Stimulated activated memory B cell treated with anti-CD40 and anti-IgM and Interleukin-4, amounts not matched to agents 10 μg/mL and 1 μg/mL and 100 μg/mL, for 72 hours (primary cell): ENCODE measurements at regions not wholly inside any gene's neighbourhood (a gene's known extent, or its start where the extent isn't known, plus 50 kb on each side); places are given as distances from the start of the nearest gene placed in this dataset.
"Not testable (repeated sequence)": the region's sequence is repeated elsewhere in the genome, so short reads cannot be mapped to it uniquely, and the experiment has no call there.

Experiments
- ATAC-seq: fragments of 150-1000 bp; cut with Tn5 transposase; 2 replicates; pipeline ENCODE4 v1.10.0; 2021
- H3K27ac Mint-ChIP-seq: one replicate; pipeline ENCODE4 v1.8.0; 2022; ENCODE audit warnings: mild to moderate bottlenecking, mixed read lengths
- H3K27me3 Mint-ChIP-seq: one replicate; pipeline ENCODE4 v1.8.0; 2022; ENCODE audit warnings: mixed read lengths
- H3K36me3 Mint-ChIP-seq: one replicate; pipeline ENCODE4 v1.8.0; 2022; ENCODE audit warnings: mixed read lengths
- H3K4me1 Mint-ChIP-seq: one replicate; pipeline ENCODE4 v1.8.0; 2022; ENCODE audit warnings: mixed read lengths
- H3K4me3 Mint-ChIP-seq: one replicate; pipeline ENCODE4 v1.8.0; 2022; ENCODE audit warnings: mild to moderate bottlenecking, moderate library complexity, mixed read lengths
- H3K9me3 Mint-ChIP-seq: one replicate; pipeline ENCODE4 v1.8.0; 2022; ENCODE audit warnings: mixed read lengths

DNA sequence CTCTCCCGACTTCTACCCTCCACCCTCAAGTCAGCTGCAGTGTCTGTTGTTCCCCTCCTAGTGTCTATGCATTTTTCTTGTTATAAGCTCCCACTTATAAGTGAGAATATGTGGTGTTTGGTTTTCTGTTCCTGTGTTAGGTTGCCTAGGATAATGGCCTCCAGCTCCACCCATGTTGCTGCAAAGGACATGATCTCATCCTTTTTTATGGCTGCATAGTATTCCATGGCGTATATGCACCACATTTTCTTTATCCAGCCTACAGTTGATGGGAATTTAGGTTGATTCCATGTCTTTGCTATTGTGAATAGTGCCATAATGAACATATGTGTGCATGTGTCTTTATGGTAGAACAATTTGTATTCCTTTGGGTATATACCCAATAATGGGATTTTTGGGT lies 80.7 kb downstream of the SPTSSA start:
- H3K4me1 Mint-ChIP-seq, H3K27ac Mint-ChIP-seq, ATAC-seq, H3K36me3 Mint-ChIP-seq, H3K4me3 Mint-ChIP-seq, H3K9me3 Mint-ChIP-seq: not testable (repeated sequence)
- H3K27me3 Mint-ChIP-seq = peaks cover 19% of the 10 kb centered on the region

DNA sequence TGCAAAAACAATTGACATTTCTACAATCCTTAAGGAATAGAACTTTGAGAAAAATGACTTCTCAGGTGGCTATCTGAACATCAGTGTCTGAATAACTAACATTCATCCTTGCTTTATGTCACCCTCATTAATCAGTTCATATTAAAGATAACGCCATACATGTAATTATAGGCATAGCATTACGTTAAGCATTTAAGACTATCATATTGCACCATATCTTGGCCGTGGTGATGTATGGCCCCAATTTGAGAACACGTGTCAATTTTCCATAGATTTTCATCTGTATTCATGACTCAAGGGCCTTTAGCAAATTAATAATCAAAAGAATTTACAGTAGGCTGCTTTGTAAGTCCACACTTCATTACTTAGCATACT lies 81.6 kb downstream of the SPTSSA start:
- H3K4me3 Mint-ChIP-seq = no peak overlapping the region
- no peak overlapping the region for H3K27ac Mint-ChIP-seq
- H3K36me3 Mint-ChIP-seq = no peaks in the 10 kb centered on the region
- no peaks in the 10 kb centered on the region for H3K9me3 Mint-ChIP-seq
- no peak for ATAC-seq
- H3K27me3 Mint-ChIP-seq = peaks cover 16% of the 10 kb centered on the region
- no peaks in the 10 kb centered on the region for H3K4me1 Mint-ChIP-seq

DNA sequence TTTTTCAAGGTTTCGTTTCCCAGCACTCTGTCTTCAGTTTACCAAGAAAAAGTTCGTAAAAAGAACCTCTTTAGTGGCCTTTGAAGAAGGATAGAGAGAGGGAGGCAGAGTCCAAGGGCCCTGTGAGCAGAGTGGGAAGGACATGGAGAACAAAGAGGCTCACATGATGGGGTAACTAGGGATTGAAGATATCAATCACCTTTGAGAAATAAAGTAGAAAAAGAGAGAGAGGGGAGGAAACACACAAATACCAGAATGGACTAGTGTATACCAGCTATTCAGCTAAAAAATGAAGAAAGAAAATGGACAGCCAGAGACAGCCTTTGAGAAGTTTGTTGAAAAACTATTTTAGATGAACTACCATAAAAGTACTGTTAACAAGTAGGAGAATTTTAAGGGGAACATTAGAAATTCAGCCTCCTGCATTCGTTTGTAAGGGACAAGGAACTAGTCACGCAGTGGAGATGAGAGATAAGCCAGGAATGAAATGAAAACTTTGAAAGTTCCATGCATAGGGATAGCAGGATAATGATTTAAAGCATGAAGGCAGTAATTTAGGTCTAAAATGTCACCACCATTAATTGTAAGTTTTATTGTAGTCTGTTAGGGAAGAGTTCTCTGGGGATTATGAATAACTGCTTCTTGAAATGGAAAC lies 82.1 kb downstream of the SPTSSA start:
- H3K27me3 Mint-ChIP-seq = peaks cover 11% of the 10 kb centered on the region
- no peaks in the 10 kb centered on the region for H3K9me3 Mint-ChIP-seq
- no peaks in the 10 kb centered on the region for H3K36me3 Mint-ChIP-seq
- H3K4me1 Mint-ChIP-seq = no peaks in the 10 kb centered on the region
- H3K4me3 Mint-ChIP-seq = no peak overlapping the region
- no peak for ATAC-seq
- H3K27ac Mint-ChIP-seq = no peak overlapping the region

DNA sequence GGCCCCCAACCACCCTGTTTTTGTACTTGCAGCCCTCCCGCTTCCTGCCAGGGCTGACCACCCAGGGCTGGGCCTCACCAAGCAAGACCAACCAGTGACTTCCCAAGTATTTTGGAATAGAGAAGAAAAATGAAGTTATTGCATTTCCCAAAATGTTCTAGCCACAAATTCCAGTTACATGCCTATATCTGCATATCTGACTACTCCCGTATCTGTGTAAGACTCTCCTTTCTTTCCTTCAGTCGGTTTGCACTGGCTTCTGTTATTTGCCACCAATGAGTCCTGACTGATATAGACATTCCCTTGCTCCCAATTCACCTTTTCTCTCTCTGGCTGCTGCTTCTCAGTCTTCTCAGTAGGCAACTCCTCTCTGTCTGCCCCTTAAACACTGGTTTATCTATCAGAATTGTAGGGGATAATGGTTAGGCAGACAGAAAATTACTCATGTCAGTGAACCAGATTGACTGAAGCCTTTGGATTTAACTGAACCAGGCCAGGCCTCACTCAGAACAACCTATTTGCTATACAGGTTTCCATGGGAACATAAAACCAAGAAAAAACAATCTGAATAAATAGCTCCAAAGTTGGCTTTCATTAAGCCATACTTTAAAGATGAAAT lies 85.3 kb downstream of the SPTSSA start:
- ATAC-seq = no peak
- H3K4me3 Mint-ChIP-seq = no peak overlapping the region
- H3K4me1 Mint-ChIP-seq = no peaks in the 10 kb centered on the region
- H3K9me3 Mint-ChIP-seq = no peaks in the 10 kb centered on the region
- H3K36me3 Mint-ChIP-seq = no peaks in the 10 kb centered on the region
- H3K27me3 Mint-ChIP-seq = no peaks in the 10 kb centered on the region
- H3K27ac Mint-ChIP-seq = no peak overlapping the region

DNA sequence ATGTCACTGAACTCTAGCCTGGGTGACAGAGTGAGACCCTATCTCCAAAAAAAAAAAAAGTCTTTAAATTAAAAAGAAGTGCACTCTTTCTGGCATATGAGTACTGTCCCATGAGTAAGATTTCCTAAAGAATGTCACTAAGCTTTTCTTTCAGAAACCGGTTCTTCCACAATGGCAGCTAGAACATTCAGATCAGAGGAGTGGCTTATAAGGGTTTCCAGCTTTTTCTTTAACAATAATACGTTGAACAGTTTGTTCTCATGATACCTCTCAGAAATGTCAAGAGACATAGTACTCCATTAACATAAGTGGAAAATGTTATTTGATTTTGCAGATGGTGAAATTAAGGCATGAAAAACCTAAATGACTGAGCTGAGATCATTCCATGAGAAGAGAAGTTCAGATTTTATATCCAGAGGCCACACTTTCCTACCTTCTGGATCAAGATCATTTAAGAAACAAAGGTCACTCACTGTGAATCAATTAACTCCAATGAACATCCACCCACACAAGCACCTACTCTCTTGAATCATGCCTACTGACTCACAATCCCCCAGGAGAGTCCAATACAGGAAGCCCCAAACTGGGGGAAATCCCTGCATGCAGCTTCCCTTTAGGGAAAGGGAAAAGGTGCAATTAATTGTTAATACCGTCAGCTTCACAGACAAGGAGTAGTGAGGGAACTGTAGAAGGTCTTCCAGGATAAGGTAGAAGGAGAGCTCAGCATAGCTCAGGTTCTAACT lies 86.9 kb downstream of the SPTSSA start:
- H3K27ac Mint-ChIP-seq = no peak overlapping the region
- no peak overlapping the region for H3K4me3 Mint-ChIP-seq
- H3K27me3 Mint-ChIP-seq = no peaks in the 10 kb centered on the region
- no peaks in the 10 kb centered on the region for H3K36me3 Mint-ChIP-seq
- no peaks in the 10 kb centered on the region for H3K4me1 Mint-ChIP-seq
- ATAC-seq = no peak
- no peaks in the 10 kb centered on the region for H3K9me3 Mint-ChIP-seq

DNA sequence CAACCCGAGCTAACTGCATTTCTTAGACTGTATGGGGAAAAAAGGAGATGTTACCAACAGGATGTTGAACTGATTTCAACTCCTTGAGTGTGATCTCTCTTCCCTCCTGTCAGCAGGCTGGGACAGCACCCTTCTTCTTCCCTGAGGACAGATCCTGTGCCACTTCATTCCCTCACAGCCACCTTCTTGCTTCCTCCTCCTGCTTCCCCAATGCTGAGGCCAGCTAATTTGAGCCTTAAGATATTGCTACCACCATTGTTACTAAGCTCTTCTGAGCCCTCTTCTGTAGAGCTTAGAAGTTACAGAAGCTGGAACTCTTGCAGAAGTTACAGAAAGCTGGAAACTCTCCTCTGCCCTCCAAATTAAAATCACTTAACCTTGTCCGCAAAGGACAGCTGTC lies 88.8 kb downstream of the SPTSSA start:
- H3K4me1 Mint-ChIP-seq = no peaks in the 10 kb centered on the region
- H3K27me3 Mint-ChIP-seq = peaks cover 11% of the 10 kb centered on the region
- H3K27ac Mint-ChIP-seq = no peak overlapping the region
- ATAC-seq = no peak
- H3K36me3 Mint-ChIP-seq = no peaks in the 10 kb centered on the region
- H3K4me3 Mint-ChIP-seq = no peak overlapping the region
- H3K9me3 Mint-ChIP-seq = no peaks in the 10 kb centered on the region

DNA sequence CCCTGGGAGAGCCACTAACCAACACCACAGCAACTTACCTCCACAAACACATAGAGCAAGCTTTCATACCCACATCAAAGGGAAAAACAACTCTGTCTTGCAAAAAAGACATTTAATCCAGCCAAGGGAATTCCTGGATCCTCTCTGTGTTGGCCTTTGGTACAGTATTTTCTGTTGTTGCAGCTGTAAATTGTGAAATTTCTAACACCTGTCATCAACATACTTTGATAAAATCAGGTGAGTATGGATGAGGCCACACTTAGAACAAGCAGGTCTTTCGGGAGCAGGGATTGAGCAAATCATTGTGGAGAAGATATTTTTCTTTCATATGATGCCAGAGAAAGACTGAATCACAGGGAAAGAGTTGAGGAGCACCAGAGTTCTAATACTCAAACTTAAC lies 89.3 kb downstream of the SPTSSA start:
- Mint-ChIP-seq H3K4me1 (no peaks in the 10 kb centered on the region), H3K27me3 (peaks cover 11% of the 10 kb centered on the region), H3K27ac (no peak overlapping the region), H3K9me3 (no peaks in the 10 kb centered on the region), H3K4me3 (no peak overlapping the region), H3K36me3 (no peaks in the 10 kb centered on the region)
- no peak for ATAC-seq

DNA sequence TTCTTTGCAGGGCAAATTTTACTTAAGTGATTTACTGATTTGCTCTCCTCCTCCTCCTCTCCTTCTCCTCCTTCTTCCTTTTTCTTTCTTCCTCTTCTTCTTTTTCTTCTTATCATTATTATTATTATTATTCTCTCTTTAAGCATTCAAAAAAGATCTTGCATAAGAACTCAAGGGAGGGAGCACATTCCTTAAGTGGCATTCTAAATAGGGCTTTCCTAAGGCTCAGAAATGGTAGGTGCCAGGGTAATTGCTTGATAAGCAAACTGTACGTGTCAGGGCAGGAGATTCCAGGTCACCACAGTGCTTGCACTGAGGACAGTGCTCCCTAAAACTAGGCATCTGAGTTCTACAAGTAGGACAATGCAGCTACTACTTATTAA lies 92.4 kb downstream of the SPTSSA start:
- H3K36me3 Mint-ChIP-seq = no peaks in the 10 kb centered on the region
- peaks cover 11% of the 10 kb centered on the region for H3K27me3 Mint-ChIP-seq
- no peaks in the 10 kb centered on the region for H3K9me3 Mint-ChIP-seq
- H3K4me3 Mint-ChIP-seq = no peak overlapping the region
- H3K27ac Mint-ChIP-seq = no peak overlapping the region
- H3K4me1 Mint-ChIP-seq = no peaks in the 10 kb centered on the region
- no peak for ATAC-seq

DNA sequence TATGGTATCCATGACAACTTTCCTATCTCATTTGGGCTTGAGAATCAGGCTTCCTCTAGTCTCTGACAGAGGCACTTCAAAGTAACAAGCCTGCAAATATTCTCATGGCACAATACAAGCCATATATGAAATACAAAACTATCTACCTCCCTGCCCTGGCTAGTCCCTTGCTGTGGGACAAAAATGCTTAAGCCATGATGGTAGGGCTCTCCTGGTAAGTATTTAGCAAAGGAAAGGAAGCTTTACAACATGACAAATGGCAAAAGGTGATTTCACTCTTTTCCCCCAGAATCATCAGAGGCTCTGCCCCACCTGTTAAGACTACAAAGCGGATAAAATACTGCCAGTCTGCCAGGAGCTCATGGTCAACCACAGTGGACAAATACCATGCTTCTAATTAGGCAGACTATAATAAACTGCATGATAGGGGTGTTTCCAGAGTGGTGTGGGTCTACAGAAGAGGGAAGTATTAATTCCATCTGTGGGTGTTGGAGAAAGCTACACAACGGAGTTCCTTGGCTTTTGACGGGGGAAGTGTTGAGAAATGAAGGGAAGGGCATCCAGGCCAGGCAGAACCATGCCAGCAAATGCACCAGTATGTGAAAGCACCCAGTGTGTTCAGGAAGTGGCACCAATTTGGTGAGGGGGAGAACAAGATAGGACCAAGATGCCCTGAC lies 92.9 kb downstream of the SPTSSA start:
- Mint-ChIP-seq H3K9me3 (no peaks in the 10 kb centered on the region), H3K27me3 (peaks cover 11% of the 10 kb centered on the region), H3K4me3 (no peak overlapping the region), H3K4me1 (no peaks in the 10 kb centered on the region), H3K36me3 (no peaks in the 10 kb centered on the region), H3K27ac (no peak overlapping the region)
- ATAC-seq = no peak

DNA sequence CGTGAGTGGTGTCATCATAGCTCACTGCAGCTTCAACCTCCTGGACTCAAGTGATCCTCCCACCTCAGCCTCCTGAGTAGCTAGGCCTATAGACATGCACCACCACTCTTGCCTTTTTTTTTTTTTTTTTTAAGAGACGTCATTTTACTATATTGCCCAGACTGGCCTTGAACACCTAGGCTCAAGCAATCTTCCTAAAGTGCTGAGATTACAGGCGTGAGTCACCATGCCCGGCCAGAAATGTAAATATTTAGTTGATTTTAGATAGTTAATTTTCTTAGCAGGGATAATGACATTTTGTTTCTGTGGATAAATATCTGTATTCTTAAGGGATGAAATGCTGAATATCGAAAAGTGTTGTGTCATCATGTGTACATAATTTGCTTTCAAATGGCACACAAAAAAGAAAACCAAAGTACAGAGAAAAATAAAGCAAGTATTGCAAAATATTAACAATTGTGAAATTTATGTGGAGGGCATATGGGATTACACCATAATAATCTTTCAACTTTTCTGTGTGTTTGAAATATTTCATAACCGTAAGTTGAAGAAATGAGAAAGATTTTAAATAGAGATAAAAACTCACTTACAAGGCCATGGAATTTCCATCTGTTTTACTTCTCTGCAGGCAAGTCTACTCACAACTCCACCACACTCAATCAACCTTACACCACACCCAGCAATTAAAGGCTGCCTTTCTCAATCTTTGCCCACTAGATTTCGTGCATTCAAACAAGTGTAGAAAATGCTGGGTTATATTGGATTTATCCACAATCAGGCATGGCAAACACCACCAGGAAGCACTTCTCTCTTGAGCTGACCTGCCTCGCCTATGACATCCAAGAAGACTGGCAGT lies 93.7 kb downstream of the SPTSSA start:
- Mint-ChIP-seq H3K4me3 (no peak overlapping the region), H3K36me3 (no peaks in the 10 kb centered on the region), H3K27me3 (peaks cover 11% of the 10 kb centered on the region), H3K27ac (no peak overlapping the region), H3K4me1 (no peaks in the 10 kb centered on the region), H3K9me3 (no peaks in the 10 kb centered on the region)
- no peak for ATAC-seq

DNA sequence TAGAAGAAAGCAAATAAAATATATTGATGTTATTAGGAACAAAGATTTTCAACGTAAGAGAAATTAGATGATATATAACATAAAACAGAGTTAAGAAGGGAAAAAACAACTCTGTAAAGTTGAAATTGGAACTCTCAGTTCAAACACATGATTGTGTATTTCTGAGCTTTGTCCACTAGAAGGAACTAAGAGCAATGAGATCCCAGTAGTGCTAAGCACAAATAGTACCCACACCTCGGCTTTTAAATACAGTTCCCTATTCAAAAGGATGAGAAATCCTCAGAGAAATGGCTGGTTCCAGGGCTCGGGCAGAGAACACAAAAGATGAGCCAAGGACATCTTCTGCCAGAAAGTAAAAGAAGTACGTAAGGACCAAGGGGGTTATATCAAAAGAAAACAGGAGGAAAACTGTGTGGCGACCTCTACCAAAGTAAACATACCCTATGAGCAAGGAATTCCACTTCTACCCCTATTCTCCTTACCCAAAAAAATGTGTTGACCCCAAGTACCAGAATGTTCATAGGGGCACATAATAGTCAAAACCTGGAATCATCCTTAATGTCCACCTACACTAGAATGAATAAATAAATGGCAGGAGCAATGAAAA lies 96.6 kb downstream of the SPTSSA start:
- Mint-ChIP-seq H3K4me3 (no peak overlapping the region), H3K9me3 (no peaks in the 10 kb centered on the region), H3K27me3 (peaks cover 19% of the 10 kb centered on the region), H3K4me1 (no peaks in the 10 kb centered on the region), H3K36me3 (no peaks in the 10 kb centered on the region), H3K27ac (no peak overlapping the region)
- ATAC-seq = no peak

DNA sequence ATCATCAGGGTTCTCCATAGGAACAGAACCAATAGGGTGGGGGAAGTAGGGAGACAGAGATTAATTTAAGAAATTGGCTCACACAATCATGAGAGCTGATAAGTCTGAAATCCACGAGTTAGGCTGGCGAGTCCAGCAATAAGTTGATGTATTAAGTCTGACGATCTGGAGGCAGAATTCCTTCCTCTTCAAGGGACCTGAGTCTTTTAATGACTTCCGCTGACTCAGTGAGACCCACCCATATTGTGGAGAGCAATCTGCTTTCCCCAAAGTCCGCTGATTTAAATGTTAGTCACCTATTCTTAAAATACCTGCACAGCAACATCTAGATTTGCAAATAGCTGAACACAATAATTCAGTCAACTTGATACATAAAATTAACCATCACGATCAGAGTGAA lies 97.8 kb downstream of the SPTSSA start:
- Mint-ChIP-seq H3K4me3 (no peak overlapping the region), H3K4me1 (no peaks in the 10 kb centered on the region), H3K9me3 (no peaks in the 10 kb centered on the region), H3K36me3 (no peaks in the 10 kb centered on the region), H3K27ac (no peak overlapping the region), H3K27me3 (peaks cover 15% of the 10 kb centered on the region)
- no peak for ATAC-seq

DNA sequence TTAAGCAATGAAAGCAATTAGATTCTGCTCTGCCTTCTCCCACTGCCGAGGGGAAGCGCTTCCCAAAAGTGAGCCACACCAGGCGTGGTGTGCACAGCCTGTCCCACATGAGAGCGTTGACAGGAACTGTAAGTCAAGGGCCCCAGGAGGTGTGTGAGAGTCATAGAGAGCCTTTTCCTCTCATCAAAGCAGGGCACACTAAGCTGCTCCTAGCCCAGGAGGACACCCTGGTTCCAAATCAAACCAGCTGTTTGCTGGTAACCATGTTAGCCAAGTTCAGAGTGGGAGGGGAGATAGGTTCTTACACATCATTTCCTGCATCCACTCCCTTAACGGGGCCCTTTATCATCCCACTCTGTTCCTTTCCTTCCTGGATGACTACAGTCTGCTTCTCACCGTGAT lies 98.3 kb downstream of the SPTSSA start:
- Mint-ChIP-seq H3K27me3 (peaks cover 10% of the 10 kb centered on the region), H3K27ac (no peak overlapping the region), H3K9me3 (no peaks in the 10 kb centered on the region), H3K4me1 (no peaks in the 10 kb centered on the region), H3K4me3 (no peak overlapping the region), H3K36me3 (no peaks in the 10 kb centered on the region)
- ATAC-seq = no peak

DNA sequence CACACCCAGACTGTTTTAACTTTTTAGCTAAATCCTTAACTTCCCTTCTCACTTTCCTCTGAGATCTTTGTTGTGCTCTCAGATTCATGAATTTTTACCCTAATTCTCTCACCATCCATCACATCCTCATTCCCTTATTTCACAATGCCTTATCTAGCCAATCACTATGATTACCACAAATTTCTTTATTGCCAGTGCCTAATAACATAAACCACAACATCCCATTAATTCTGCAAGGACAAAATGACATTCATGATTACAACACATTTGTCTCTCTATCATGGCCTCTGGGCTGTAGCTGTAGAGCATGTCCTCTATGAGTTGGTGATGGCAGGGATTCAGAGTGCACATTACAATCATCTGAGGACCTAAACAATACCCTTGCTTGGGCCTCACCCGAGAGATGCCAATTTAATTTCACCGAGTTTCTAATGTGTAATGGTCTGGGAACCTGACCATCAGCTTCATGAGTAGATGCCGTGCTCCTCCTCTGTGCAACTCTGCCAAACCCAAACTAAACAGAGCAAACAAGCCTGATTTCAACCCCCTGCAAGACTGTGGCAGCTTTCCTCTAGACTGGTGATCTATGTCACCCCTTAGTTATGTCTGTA lies 99.3 kb downstream of the SPTSSA start:
- no peaks in the 10 kb centered on the region for H3K4me1 Mint-ChIP-seq
- no peaks in the 10 kb centered on the region for H3K9me3 Mint-ChIP-seq
- peaks cover 8% of the 10 kb centered on the region for H3K27me3 Mint-ChIP-seq
- H3K36me3 Mint-ChIP-seq = no peaks in the 10 kb centered on the region
- no peak for ATAC-seq
- H3K4me3 Mint-ChIP-seq = no peak overlapping the region
- no peak overlapping the region for H3K27ac Mint-ChIP-seq
